ENCODE measurements at regions not wholly inside any gene's neighbourhood (a gene's known extent, or its start where the extent isn't known, plus 50 kb on each side); places are given as distances from the start of the nearest gene placed in this dataset.

DNA sequence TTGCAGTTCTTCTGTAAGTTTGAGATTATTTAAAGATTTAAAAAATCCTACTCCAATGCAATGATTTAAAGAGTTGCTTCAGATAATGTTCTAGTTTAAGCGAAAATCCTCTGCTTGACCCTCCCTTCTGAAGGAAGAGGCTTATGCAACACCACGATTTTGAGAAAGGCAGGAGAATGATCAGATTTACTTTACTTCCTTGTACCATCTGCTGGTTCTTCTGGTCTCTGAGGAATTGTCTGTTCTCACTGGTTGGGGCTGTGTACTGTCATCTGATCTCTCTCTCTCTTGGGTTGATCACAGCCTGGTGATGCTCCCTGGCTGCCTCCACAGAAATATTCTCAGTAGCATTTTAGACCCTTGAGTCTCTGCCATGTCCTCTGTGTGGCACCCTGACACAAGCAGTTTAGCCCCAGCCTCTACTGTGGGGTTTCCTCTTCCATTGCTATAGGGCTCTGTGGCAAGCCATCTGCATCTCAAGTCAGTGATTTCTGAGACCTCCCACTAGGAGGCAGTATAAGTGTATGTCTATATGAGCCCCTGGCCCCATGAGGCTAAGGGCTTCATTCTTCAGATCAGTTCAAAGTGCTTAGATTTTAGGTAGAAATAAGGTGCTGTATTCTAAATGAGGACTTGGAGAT is 50.8 kb upstream of the PLAAT1 start:
- Histone ChIP-seq H3K9me2 (ENCODE audit: insufficient read depth, low read length) (no peaks in the 10 kb centered on the region), H3K27ac (ENCODE audit: low read depth, low read length, poor library complexity, severe bottlenecking) (no peak overlapping the region), H2AFZ (ENCODE audit: low read length) (no peak overlapping the region), H3K79me2 (ENCODE audit: insufficient read depth, low read depth, low read length) (no peaks in the 10 kb centered on the region), H3K4me3 (ENCODE audit: low read depth, low read length, poor library complexity, severe bottlenecking) (no peak overlapping the region), H3K36me3 (ENCODE audit: insufficient read depth, low read length) (no peaks in the 10 kb centered on the region), H3K4me2 (ENCODE audit: low read length) (no peak overlapping the region), H3K9me3 (ENCODE audit: low read length) (no peaks in the 10 kb centered on the region), H4K20me1 (ENCODE audit: insufficient read depth, low read length) (no peaks in the 10 kb centered on the region), H3K4me1 (ENCODE audit: insufficient read depth, low read length, poor library complexity, severe bottlenecking) (no peaks in the 10 kb centered on the region)
- CTCF ChIA-PET (ENCODE audit: unreplicated experiment) = no interaction called here
- TF ChIP-seq EZH2phosphoT487 (IDR thresholded peaks at IDR 0.05; ENCODE audit: borderline replicate concordance, low read depth, low read length) = no peak
- TF ChIP-seq, protein P1, sequence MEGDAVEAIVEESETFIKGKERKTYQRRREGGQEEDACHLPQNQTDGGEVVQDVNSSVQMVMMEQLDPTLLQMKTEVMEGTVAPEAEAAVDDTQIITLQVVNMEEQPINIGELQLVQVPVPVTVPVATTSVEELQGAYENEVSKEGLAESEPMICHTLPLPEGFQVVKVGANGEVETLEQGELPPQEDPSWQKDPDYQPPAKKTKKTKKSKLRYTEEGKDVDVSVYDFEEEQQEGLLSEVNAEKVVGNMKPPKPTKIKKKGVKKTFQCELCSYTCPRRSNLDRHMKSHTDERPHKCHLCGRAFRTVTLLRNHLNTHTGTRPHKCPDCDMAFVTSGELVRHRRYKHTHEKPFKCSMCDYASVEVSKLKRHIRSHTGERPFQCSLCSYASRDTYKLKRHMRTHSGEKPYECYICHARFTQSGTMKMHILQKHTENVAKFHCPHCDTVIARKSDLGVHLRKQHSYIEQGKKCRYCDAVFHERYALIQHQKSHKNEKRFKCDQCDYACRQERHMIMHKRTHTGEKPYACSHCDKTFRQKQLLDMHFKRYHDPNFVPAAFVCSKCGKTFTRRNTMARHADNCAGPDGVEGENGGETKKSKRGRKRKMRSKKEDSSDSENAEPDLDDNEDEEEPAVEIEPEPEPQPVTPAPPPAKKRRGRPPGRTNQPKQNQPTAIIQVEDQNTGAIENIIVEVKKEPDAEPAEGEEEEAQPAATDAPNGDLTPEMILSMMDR (conservative IDR thresholded peaks at IDR 0.05; ENCODE audit: low read length) = peak; percentile 66
- intact Hi-C loops (cut with micrococcal nuclease; ENCODE audit: unreplicated experiment) = no loop called here
- DNase-seq (ENCODE audit: low spot score) = peak; percentile 3
- POLR2A ChIA-PET = no interaction called here
- no TSS peak for BruUV-seq (replicated peaks)

All from OCI-LY7 (cell line).